ENCODE measurements at regions not wholly inside any gene's neighbourhood (a gene's known extent, or its start where the extent isn't known, plus 50 kb on each side); places are given as distances from the start of the nearest gene placed in this dataset.

GRCh38 chr2:42888321-42889245, 96.2 kb upstream of the HAAO start:
- no peak for DNase-seq

GRCh38 chr2:42886921-42887320, 94.5 kb upstream of the HAAO start:
- no peak for DNase-seq

- DNase-seq: no peak
These were observed 90.4 kb upstream of the HAAO start for GRCh38 chr2:42882756-42883155.

- no peak for DNase-seq
These were observed 89.3 kb upstream of the HAAO start for GRCh38 chr2:42881732-42882131.

GRCh38 chr2:42880738-42881690, 88.6 kb upstream of the HAAO start:
- DNase-seq: no peak

- no peak for DNase-seq
These were observed 87.7 kb upstream of the HAAO start for GRCh38 chr2:42879913-42880737.

- DNase-seq: no peak
These were observed 86.8 kb upstream of the HAAO start for GRCh38 chr2:42879121-42879705.

- no peak for DNase-seq
These were observed 86.2 kb upstream of the HAAO start for GRCh38 chr2:42878581-42878980.

GRCh38 chr2:42877936-42878335, 85.6 kb upstream of the HAAO start:
- DNase-seq: no peak

GRCh38 chr2:42877511-42877910, 85.1 kb upstream of the HAAO start:
- DNase-seq: no peak

- DNase-seq: no peak
These were observed 84.0 kb upstream of the HAAO start for GRCh38 chr2:42876326-42876751.

- DNase-seq: no peak
These were observed 83.5 kb upstream of the HAAO start for GRCh38 chr2:42875880-42876279.

- no peak for DNase-seq
These were observed 82.8 kb upstream of the HAAO start for GRCh38 chr2:42874949-42875801.

- DNase-seq: no peak
These were observed 80.3 kb upstream of the HAAO start for GRCh38 chr2:42872721-42873120.

- no peak for DNase-seq
These were observed 79.0 kb upstream of the HAAO start for GRCh38 chr2:42871372-42871771.

GRCh38 chr2:42868874-42869273, 76.5 kb upstream of the HAAO start:
- no peak for DNase-seq

- DNase-seq: no peak
These were observed 75.7 kb upstream of the HAAO start for GRCh38 chr2:42868096-42868495.

- DNase-seq: no peak
These were observed 75.0 kb upstream of the HAAO start for GRCh38 chr2:42867093-42868065.

GRCh38 chr2:42865884-42866881, 73.8 kb upstream of the HAAO start:
- no peak for DNase-seq
